GM19468 (cell line): ENCODE measurements at regions not wholly inside any gene's neighbourhood (a gene's known extent, or its start where the extent isn't known, plus 50 kb on each side); places are given as distances from the start of the nearest gene placed in this dataset.

Experiments
- ATAC-seq: cut with Tn5 transposase; IDR thresholded peaks from one replicate; pipeline ENCODE4 v1.9.1; 2021; ENCODE audit warnings: mild to moderate bottlenecking, moderate library complexity, moderate number of reproducible peaks; ENCODE audit not compliant: unreplicated experiment; ENCODE audit errors: extremely low read depth

- ATAC-seq = no peak
Measured at GRCh38 chr13:30038884-30039283, 188.5 kb upstream of the UBL3 start.

- no peak for ATAC-seq
Measured at GRCh38 chr13:30037766-30038165, 187.3 kb upstream of the UBL3 start.

GRCh38 chr13:30037306-30037705 is 186.9 kb upstream of the UBL3 start:
- ATAC-seq = no peak

GRCh38 chr13:30034458-30034795 is 184.0 kb upstream of the UBL3 start:
- ATAC-seq = no peak

- ATAC-seq = no peak
Measured at GRCh38 chr13:30033681-30034457, 183.5 kb upstream of the UBL3 start.

GRCh38 chr13:30032263-30032662 is 181.8 kb upstream of the UBL3 start:
- ATAC-seq = no peak

GRCh38 chr13:30031488-30031887 is 181.1 kb upstream of the UBL3 start:
- no peak for ATAC-seq

GRCh38 chr13:30030141-30030750 is 179.8 kb upstream of the UBL3 start:
- no peak for ATAC-seq

- ATAC-seq = no peak
Measured at GRCh38 chr13:30027569-30028455, 177.4 kb upstream of the UBL3 start.

GRCh38 chr13:30026909-30027308 is 176.5 kb upstream of the UBL3 start:
- ATAC-seq = no peak

GRCh38 chr13:30026093-30026492 is 175.7 kb upstream of the UBL3 start:
- no peak for ATAC-seq

- no peak for ATAC-seq
Measured at GRCh38 chr13:30025351-30025750, 174.9 kb upstream of the UBL3 start.

GRCh38 chr13:30024125-30024865 is 173.9 kb upstream of the UBL3 start:
- no peak for ATAC-seq

- no peak for ATAC-seq
Measured at GRCh38 chr13:30023196-30023895, 172.9 kb upstream of the UBL3 start.

- ATAC-seq = no peak
Measured at GRCh38 chr13:30022796-30023195, 172.4 kb upstream of the UBL3 start.

- no peak for ATAC-seq
Measured at GRCh38 chr13:30022256-30022655, 171.8 kb upstream of the UBL3 start.

- ATAC-seq = no peak
Measured at GRCh38 chr13:30021611-30022010, 171.2 kb upstream of the UBL3 start.

GRCh38 chr13:30020726-30021312 is 170.4 kb upstream of the UBL3 start:
- no peak for ATAC-seq
